HG03354 (cell line): ENCODE measurements at regions not wholly inside any gene's neighbourhood (a gene's known extent, or its start where the extent isn't known, plus 50 kb on each side); places are given as distances from the start of the nearest gene placed in this dataset.

Experiments used
- ATAC-seq: cut with Tn5 transposase; IDR thresholded peaks from one replicate; pipeline ENCODE4 v1.9.1; 2021; ENCODE audit warnings: mild to moderate bottlenecking; ENCODE audit not compliant: unreplicated experiment, poor library complexity, severe bottlenecking

GRCh38 chr9:14435871-14436270 lies 121.9 kb upstream of the NFIB start:
- no peak for ATAC-seq

- no peak for ATAC-seq
Observed at GRCh38 chr9:14434971-14435718, 121.2 kb upstream of the NFIB start.

GRCh38 chr9:14434158-14434504 lies 120.2 kb upstream of the NFIB start:
- ATAC-seq = no peak

GRCh38 chr9:14433351-14434157 lies 119.6 kb upstream of the NFIB start:
- ATAC-seq = no peak

- no peak for ATAC-seq
Observed at GRCh38 chr9:14432666-14433350, 118.9 kb upstream of the NFIB start.

- peak; percentile 83 for ATAC-seq
Observed at GRCh38 chr9:14428781-14429230, 114.9 kb upstream of the NFIB start.

- ATAC-seq = no peak
Observed at GRCh38 chr9:14427419-14427818, 113.5 kb upstream of the NFIB start.

GRCh38 chr9:14424983-14425382 lies 111.0 kb upstream of the NFIB start:
- ATAC-seq = no peak

- no peak for ATAC-seq
Observed at GRCh38 chr9:14424289-14424688, 110.3 kb upstream of the NFIB start.

GRCh38 chr9:14423815-14424261 lies 109.9 kb upstream of the NFIB start:
- ATAC-seq = no peak

- no peak for ATAC-seq
Observed at GRCh38 chr9:14421291-14421690, 107.3 kb upstream of the NFIB start.

- ATAC-seq = no peak
Observed at GRCh38 chr9:14418941-14419937, 105.3 kb upstream of the NFIB start.

GRCh38 chr9:14418301-14418940 lies 104.5 kb upstream of the NFIB start:
- no peak for ATAC-seq

GRCh38 chr9:14417237-14417636 lies 103.3 kb upstream of the NFIB start:
- ATAC-seq = no peak

GRCh38 chr9:14415947-14416346 lies 102.0 kb upstream of the NFIB start:
- no peak for ATAC-seq

GRCh38 chr9:14413812-14414211 lies 99.9 kb upstream of the NFIB start:
- no peak for ATAC-seq

GRCh38 chr9:14412775-14413174 lies 98.8 kb upstream of the NFIB start:
- ATAC-seq = no peak

- no peak for ATAC-seq
Observed at GRCh38 chr9:14406463-14406862, 92.5 kb upstream of the NFIB start.

GRCh38 chr9:14405176-14405706 lies 91.3 kb upstream of the NFIB start:
- ATAC-seq = no peak
